Lower leg skin (tissue), 3 donors: ENCODE measurements at regions not wholly inside any gene's neighbourhood (a gene's known extent, or its start where the extent isn't known, plus 50 kb on each side); places are given as distances from the start of the nearest gene placed in this dataset.

Experiments used
- CTCF ChIP-seq, 3 donors: fragments of 450-650 bp; IDR thresholded peaks; one replicate each; pipeline ENCODE4 v1.5.1; 2016; ENCODE audit warnings: antibody characterized with exemption in 3 of 3, mild to moderate bottlenecking in 3 of 3, moderate library complexity in 2 of 3
- POLR2A ChIP-seq, 2 donors: fragments of 450-650 bp; IDR thresholded peaks; one replicate each; pipeline ENCODE4 v1.6.1; 2016 to 2017; ENCODE audit warnings: antibody characterized with exemption in 2 of 2, mild to moderate bottlenecking in 1 of 2, moderate library complexity in 1 of 2

GRCh38 chr6:163728442-163729126, 314.1 kb downstream of the QKI start:
- TF ChIP-seq CTCF (IDR thresholded peaks at IDR 0.05), result no peak
- TF ChIP-seq POLR2A (IDR thresholded peaks at IDR 0.05), result no peak
